Bronchial epithelial cell (primary cell): ENCODE measurements at regions not wholly inside any gene's neighbourhood (a gene's known extent, or its start where the extent isn't known, plus 50 kb on each side); places are given as distances from the start of the nearest gene placed in this dataset.

Experiments
- DNase-seq: peaks from one replicate; pipeline ENCODE4 v3.0.0-alpha.2; 2010; ENCODE audit warnings: low read depth
- FAIRE-seq: peaks from 2 replicates; lab custom pipeline; 2011; peaks lifted over from hg19 to GRCh38; lab: Jason Lieb, UNC
- H3K27me3 ChIP-seq: 2 replicates; pipeline ENCODE4 v1.5.1; 2011; ENCODE audit warnings: low read length; ENCODE audit not compliant: control insufficient read depth, insufficient read depth
- H3K36me3 ChIP-seq: 2 replicates; pipeline ENCODE4 v1.5.1; 2011; ENCODE audit warnings: low read length; ENCODE audit not compliant: control insufficient read depth, insufficient read depth
- H3K4me3 ChIP-seq: 2 replicates; pipeline ENCODE4 v1.5.1; 2011; ENCODE audit warnings: mild to moderate bottlenecking, low read depth, low read length, control low read depth
- TF ChIP-seq, protein P1 (sequence below): IDR thresholded peaks from 2 replicates; pipeline ENCODE4 v1.5.1; 2011; ENCODE audit warnings: mild to moderate bottlenecking, moderate library complexity, low read length, control low read depth, inconsistent platforms; ENCODE audit not compliant: insufficient read depth, severe bottlenecking

DNA sequence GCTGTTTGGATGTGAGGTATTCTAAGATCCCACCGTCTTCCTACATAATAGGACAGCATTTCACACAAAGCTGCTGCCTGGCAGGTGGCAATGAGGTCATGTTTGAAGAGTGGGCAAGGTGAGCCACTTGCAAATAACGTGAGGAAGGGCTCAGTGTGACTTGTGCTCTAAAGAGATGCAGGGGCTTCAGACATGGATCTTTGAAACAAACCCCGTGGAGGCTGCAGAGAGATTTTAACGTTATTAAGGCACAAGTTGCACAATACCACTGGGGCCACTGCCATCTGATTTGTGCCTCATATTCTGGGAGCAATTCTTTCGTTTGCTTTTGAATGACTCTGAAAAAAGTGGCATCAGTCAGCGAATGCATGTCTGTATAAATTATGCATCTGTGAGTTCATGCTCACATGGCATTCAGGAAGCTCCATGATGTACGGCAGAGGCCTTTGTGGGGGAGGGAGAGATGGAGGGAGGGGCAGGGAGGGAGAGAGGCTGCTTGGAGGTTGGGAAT is 362.0 kb downstream of the SOX11 start:
- no peaks in the 10 kb centered on the region for H3K27me3 ChIP-seq
- H3K4me3 ChIP-seq: no peak overlapping the region
- FAIRE-seq (no peak), DNase-seq (no peak)
- no peaks in the 10 kb centered on the region for H3K36me3 ChIP-seq
- TF ChIP-seq, protein P1, sequence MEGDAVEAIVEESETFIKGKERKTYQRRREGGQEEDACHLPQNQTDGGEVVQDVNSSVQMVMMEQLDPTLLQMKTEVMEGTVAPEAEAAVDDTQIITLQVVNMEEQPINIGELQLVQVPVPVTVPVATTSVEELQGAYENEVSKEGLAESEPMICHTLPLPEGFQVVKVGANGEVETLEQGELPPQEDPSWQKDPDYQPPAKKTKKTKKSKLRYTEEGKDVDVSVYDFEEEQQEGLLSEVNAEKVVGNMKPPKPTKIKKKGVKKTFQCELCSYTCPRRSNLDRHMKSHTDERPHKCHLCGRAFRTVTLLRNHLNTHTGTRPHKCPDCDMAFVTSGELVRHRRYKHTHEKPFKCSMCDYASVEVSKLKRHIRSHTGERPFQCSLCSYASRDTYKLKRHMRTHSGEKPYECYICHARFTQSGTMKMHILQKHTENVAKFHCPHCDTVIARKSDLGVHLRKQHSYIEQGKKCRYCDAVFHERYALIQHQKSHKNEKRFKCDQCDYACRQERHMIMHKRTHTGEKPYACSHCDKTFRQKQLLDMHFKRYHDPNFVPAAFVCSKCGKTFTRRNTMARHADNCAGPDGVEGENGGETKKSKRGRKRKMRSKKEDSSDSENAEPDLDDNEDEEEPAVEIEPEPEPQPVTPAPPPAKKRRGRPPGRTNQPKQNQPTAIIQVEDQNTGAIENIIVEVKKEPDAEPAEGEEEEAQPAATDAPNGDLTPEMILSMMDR: no peak

DNA sequence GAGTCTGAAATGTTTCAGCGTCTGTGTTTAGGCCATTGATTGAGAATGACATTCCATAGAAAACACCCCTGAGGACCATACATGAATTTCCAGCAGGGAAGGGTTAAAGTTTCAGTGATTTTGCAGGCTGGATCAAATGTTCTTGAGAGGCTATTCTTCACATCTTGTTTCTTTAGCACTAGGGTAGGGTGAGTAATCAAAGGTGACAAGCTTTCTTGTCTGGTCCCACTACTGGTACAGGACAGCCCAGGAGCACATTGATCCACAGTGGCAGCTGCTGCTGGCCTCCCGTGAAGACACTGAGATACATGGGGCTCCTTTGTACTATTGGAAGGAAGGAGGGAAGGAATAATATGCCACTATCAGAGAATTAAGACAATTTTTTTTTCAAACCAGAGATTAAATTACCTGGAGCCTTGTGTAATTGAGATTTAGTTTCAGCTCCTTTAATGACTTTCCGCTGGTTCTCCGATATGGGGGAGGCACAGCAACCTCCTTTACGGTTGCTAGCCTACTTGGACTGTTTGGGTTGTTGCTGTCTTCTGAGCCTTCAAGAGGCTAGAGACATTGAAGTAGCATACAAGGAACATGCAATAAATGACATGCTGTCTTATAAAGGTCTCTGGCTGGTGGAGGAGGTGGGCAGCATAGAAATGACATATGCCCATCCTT is 368.9 kb downstream of the SOX11 start:
- DNase-seq: no peak
- H3K36me3 ChIP-seq: no peaks in the 10 kb centered on the region
- TF ChIP-seq, protein P1: no peak
- no peak for FAIRE-seq
- no peak overlapping the region for H3K4me3 ChIP-seq
- no peaks in the 10 kb centered on the region for H3K27me3 ChIP-seq

DNA sequence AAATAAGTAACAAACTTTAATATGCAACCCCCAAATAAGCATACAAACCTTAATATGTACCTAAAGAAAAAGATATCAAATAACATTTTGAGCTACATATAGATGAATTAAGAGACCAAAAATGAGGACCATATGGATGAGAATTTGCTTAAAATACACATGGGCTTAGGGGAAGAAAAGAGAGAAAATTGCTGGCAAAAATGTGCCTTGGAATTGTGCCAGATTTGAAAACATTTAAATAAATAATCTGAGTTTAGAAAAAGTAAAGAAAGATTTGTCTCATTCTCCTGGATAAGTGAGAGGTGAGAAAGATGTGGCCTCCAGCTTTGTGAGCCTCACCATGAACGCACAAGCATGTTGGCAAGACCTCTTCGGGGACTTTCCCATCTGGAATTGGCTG is 372.6 kb downstream of the SOX11 start:
- TF ChIP-seq, protein P1: no peak
- no peak overlapping the region for H3K4me3 ChIP-seq

DNA sequence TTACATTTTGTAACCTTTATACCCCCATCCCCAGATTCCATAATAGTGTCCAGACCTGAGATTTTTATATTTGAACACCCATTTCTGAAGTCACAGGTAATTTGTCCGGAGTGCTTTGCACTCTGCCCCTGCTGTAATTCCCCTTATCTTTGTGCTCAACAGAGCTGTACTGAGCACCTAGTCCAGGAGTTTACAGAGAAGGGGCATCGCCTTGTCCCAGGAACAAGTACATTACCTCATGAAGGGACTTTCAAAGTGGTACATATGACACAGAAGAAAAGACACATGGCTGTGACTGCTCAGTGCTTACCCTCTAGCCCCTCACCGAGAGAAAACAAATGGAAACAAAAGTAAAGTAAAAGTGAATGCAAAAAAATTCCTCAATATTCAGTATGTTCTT is 373.5 kb downstream of the SOX11 start:
- FAIRE-seq: no peak
- DNase-seq: no peak
- Histone ChIP-seq H3K27me3 (no peaks in the 10 kb centered on the region), H3K4me3 (no peak overlapping the region), H3K36me3 (no peaks in the 10 kb centered on the region)
- TF ChIP-seq, protein P1: no peak

More for the DNA sequence above, 372.6 kb downstream of the SOX11 start:
- Histone ChIP-seq H3K27me3 (no peaks in the 10 kb centered on the region), H3K36me3 (no peaks in the 10 kb centered on the region)
- no peak for DNase-seq
- FAIRE-seq: no peak

DNA sequence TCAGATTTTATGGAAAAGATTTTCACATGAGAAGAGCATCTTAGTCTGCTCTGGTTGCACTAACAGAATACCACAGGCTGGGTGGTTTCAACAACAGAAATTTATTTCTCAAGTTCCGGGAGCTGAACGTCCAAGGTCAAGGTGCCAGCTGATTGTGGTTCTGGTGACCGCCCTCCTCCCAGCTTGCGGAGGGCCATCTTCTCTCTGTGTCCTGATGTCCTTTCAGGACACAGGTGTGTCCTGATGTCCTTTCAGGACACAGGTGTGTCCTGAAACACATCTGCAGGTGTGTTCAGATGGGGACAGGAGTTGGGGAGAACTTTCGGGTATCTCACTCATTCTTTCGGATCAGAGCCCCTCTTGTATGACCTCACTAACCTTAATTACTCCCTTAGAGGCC is 374.9 kb downstream of the SOX11 start:
- FAIRE-seq (no peak), DNase-seq (no peak)
- H3K27me3 ChIP-seq: no peaks in the 10 kb centered on the region
- no peaks in the 10 kb centered on the region for H3K36me3 ChIP-seq
- TF ChIP-seq, protein P1: no peak
- H3K4me3 ChIP-seq: no peak overlapping the region

DNA sequence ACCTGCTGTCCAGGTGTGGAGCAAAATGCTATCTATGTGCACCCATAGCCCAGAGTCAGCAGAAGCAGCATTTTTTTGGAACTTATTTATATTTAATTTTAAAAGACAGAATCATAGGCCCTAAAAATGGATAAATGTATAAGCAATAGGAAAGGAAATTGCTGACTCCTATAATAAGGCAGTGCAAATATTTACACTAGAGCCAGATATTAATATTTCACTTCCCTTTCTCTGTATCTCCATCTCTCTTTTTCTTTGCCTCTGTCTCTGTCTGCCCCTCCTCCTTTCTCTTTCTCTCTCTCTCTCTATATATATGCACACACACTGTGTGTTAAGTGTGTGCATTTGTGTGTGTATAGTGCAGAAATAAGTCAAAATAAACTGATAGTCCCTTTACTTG is 375.6 kb downstream of the SOX11 start:
- Histone ChIP-seq H3K27me3 (no peaks in the 10 kb centered on the region), H3K4me3 (no peak overlapping the region), H3K36me3 (no peaks in the 10 kb centered on the region)
- TF ChIP-seq, protein P1: no peak
- DNase-seq (no peak), FAIRE-seq (no peak)
